HepG2 (cell line): ENCODE measurements at regions not wholly inside any gene's neighbourhood (a gene's known extent, or its start where the extent isn't known, plus 50 kb on each side); places are given as distances from the start of the nearest gene placed in this dataset.

ENCODE experiments used
- ATAC-seq: fragments of 200-7000 bp; cut with Tn5 transposase; 3 replicates; pipeline ENCODE4 v1.9.1; 2020; ENCODE audit warnings: mild to moderate bottlenecking, moderate library complexity
- BruUV-seq: library from RNA; stranded (reverse); fragments of 400-500 nt; replicated peaks from 2 replicates; lab custom pipeline; 2021; lab: Mats Ljungman, UMichigan
- CTCF ChIA-PET: fragments of 300-600 bp; formaldehyde crosslinking; extraction: SDS; loops from one replicate; lab custom pipeline; 2021; ENCODE audit warnings: low total read pairs, inconsistent platforms, low intra/inter-chr PET ratio; lab: Yijun Ruan, JAX
- POLR2A ChIA-PET: fragments of 350-600 bp; sonication (Branson Sonifier 250); formaldehyde crosslinking; loops from one replicate; lab custom pipeline; 2020; ENCODE audit warnings: antibody characterized with exemption, inconsistent platforms; lab: Yijun Ruan, JAX
- DNase-seq: peaks from one replicate; pipeline ENCODE4 v3.0.0-alpha.2; 2015; ENCODE audit warnings: low spot score
- FAIRE-seq: peaks from 3 replicates; lab custom pipeline; 2011; peaks lifted over from hg19 to GRCh38; lab: Jason Lieb, UNC
- H2AFZ ChIP-seq: one replicate; pipeline ENCODE4 v1.6.1; 2011; ENCODE audit warnings: low read length, inconsistent platforms
- H3K27ac ChIP-seq: fragments of 300-600 bp; 3 replicates; pipeline ENCODE4 v1.8.0; 2011; ENCODE audit warnings: mixed run types, mild to moderate bottlenecking, mixed read lengths, low read length, inconsistent platforms; ENCODE audit not compliant: insufficient read depth; ENCODE audit errors: extremely low read length
- H3K27me3 ChIP-seq, 2 experiments: fragments of 200-600 bp in 1 of 2; 2 replicates in 1 of 2; 3 replicates in 1 of 2; pipeline versions ENCODE4 v1.6.0 to v1.8.0; 2011; ENCODE audit warnings: low read length in 2 of 2, mild to moderate bottlenecking in 2 of 2, moderate library complexity in 2 of 2, inconsistent platforms in 1 of 2; ENCODE audit not compliant: insufficient read depth in 2 of 2, control insufficient read depth in 1 of 2
- H3K36me3 ChIP-seq, 2 experiments: fragments of 200-600 bp in 1 of 2; replicated peaks in 1 of 2; 2 replicates in 1 of 2; 3 replicates in 1 of 2; pipeline versions ENCODE4 v1.5.1 to v1.8.0; 2011; ENCODE audit warnings: low read length in 2 of 2, inconsistent platforms in 1 of 2; ENCODE audit not compliant: insufficient read depth in 2 of 2, control insufficient read depth in 1 of 2
- H3K4me1 ChIP-seq: 2 replicates; pipeline ENCODE4 v1.5.1; 2012; ENCODE audit warnings: low read length, inconsistent platforms; ENCODE audit not compliant: insufficient read depth
- H3K4me2 ChIP-seq: 2 replicates; pipeline ENCODE4 v1.6.0; 2011; ENCODE audit warnings: low read depth, low read length, inconsistent platforms
- H3K4me3 ChIP-seq, 3 experiments: fragments of 200-600 bp in 1 of 3; sonication (generic), shearing (Covaris generic) in 1 of 3; replicated peaks in 1 of 3; 2 replicates each; pipeline ENCODE4 v1.5.1; 2011 to 2016; ENCODE audit warnings: low read length in 3 of 3, inconsistent platforms in 2 of 3, low read depth in 2 of 3, mild to moderate bottlenecking in 2 of 3, control low read depth in 1 of 3, mixed read lengths in 1 of 3; ENCODE audit not compliant: insufficient read depth in 1 of 3
- H3K79me2 ChIP-seq: one replicate; pipeline ENCODE4 v1.6.1; 2011; ENCODE audit warnings: low read length, inconsistent platforms; ENCODE audit not compliant: insufficient read depth
- H3K9ac ChIP-seq: 2 replicates; pipeline ENCODE4 v1.6.0; 2011; ENCODE audit warnings: mild to moderate bottlenecking, low read depth, low read length, inconsistent platforms; ENCODE audit not compliant: insufficient read depth
- H3K9me3 ChIP-seq: 2 replicates; pipeline ENCODE4 v1.5.1; 2012; ENCODE audit warnings: mild to moderate bottlenecking, low read length
- H4K20me1 ChIP-seq: 2 replicates; pipeline ENCODE4 v1.6.0; 2011; ENCODE audit warnings: inconsistent platforms, mild to moderate bottlenecking, low read length, moderate library complexity; ENCODE audit not compliant: insufficient read depth
- CBX1 ChIP-seq: IDR thresholded peaks from one replicate; pipeline ENCODE4 v1.6.1; 2016; ENCODE audit warnings: antibody characterized with exemption, low read depth
- KDM2A ChIP-seq: sonication (generic); formaldehyde crosslinking; IDR thresholded peaks from 2 replicates; pipeline ENCODE4 v1.4.0; 2020; ENCODE audit warnings: low read depth, missing genetic modification reagents, borderline replicate concordance
- NBN ChIP-seq: fragments of 450-650 bp; conservative IDR thresholded peaks from 2 replicates; pipeline ENCODE4 v1.6.1; 2017
- PRPF4 ChIP-seq: fragments of 200-400 bp; formaldehyde crosslinking; IDR thresholded peaks from 2 replicates; pipeline ENCODE4 v1.6.1; 2016; ENCODE audit warnings: low read length, low read depth; ENCODE audit not compliant: poor library complexity, severe bottlenecking
- SRSF4 ChIP-seq: fragments of 200-400 bp; formaldehyde crosslinking; IDR thresholded peaks from one replicate; pipeline ENCODE4 v1.6.1; 2018; ENCODE audit warnings: mild to moderate bottlenecking, low read depth, low read length, moderate library complexity; ENCODE audit not compliant: poor library complexity, severe bottlenecking
- TERF1 ChIP-seq: sonication (generic); formaldehyde crosslinking; IDR thresholded peaks from 2 replicates; pipeline ENCODE4 v1.8.0; 2022; ENCODE audit warnings: mild to moderate bottlenecking, missing genetic modification reagents, moderate library complexity
- TP53 ChIP-seq: sonication (generic); formaldehyde crosslinking; conservative IDR thresholded peaks from 2 replicates; pipeline ENCODE4 v1.4.0; 2020; ENCODE audit warnings: missing genetic modification reagents
- TSC22D2 ChIP-seq: sonication (generic); formaldehyde crosslinking; IDR thresholded peaks from 2 replicates; pipeline ENCODE4 v1.5.1; 2020; ENCODE audit warnings: missing genetic modification reagents, mild to moderate bottlenecking, borderline replicate concordance
- ZGPAT ChIP-seq: IDR thresholded peaks from 2 replicates; pipeline ENCODE4 v1.6.1; 2016; ENCODE audit warnings: mild to moderate bottlenecking
- ZMYM2 ChIP-seq: sonication (generic); formaldehyde crosslinking; IDR thresholded peaks from 2 replicates; pipeline ENCODE4 v1.8.0; 2022; ENCODE audit warnings: mild to moderate bottlenecking, missing genetic modification reagents
- ZNF513 ChIP-seq: sonication (generic); formaldehyde crosslinking; conservative IDR thresholded peaks from 2 replicates; pipeline ENCODE4 v1.5.0; 2020; ENCODE audit warnings: missing genetic modification reagents
- ZNF530 ChIP-seq: sonication (generic); formaldehyde crosslinking; IDR thresholded peaks from 2 replicates; pipeline ENCODE4 v1.5.0; 2020; ENCODE audit warnings: low read depth, mild to moderate bottlenecking, missing genetic modification reagents
- ZNF816 ChIP-seq: sonication (generic); formaldehyde crosslinking; IDR thresholded peaks from 2 replicates; pipeline ENCODE4 v1.8.0; 2022; ENCODE audit warnings: missing genetic modification reagents, mild to moderate bottlenecking, borderline replicate concordance
- in situ Hi-C: cut with HindIII; loops from 2 replicates; pipeline ENCODE4 v1.10.0; 2017; ENCODE audit warnings: low pct_unique_long_range_greater_than_20kb; ENCODE audit not compliant: extremely low pct_ligation_motif_present
- intact Hi-C: fragments of 100-400 bp; cut with micrococcal nuclease; formaldehyde crosslinking; loops from one replicate; pipeline ENCODE4 v1.10.0; 2022; ENCODE audit not compliant: unreplicated experiment
- TF ChIP-seq, protein P1 (sequence below): sonication (generic); formaldehyde crosslinking; IDR thresholded peaks from 2 replicates; pipeline ENCODE4 v1.9.0; 2022; ENCODE audit warnings: missing genetic modification reagents, mild to moderate bottlenecking, borderline replicate concordance

DNA sequence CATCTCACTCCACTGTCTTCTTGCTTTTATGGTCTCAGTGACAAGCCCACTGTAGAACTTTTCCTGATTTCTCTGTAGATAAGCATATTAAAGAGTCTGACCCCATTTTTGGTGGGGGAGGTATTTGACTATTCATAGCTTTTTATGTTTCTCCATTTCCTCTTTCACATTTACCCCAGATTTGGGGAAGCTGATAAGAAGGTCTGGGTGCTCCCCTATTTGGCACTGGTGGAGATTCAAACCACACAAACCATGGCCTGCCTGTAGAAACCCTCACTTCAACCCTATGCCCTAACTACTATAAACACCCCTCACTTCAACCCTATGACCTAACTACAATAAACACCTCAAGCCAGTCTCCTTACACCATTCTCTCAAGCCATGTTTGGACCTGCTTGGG, 196.2 kb upstream of the SYNDIG1 start:
- no peak for FAIRE-seq
- ATAC-seq = no peak

More for the DNA sequence above, 196.2 kb upstream of the SYNDIG1 start:
- no TSS peak for BruUV-seq
- in situ Hi-C loops = no loop called here
- DNase-seq = no peak
- H3K4me3 ChIP-seq = no peak overlapping the region
- POLR2A ChIA-PET = no interaction called here
- H3K9me3 ChIP-seq = no peaks in the 10 kb centered on the region
- TF ChIP-seq TERF1 (CRISPR knock-in tag) (no peak), ZNF816 (CRISPR knock-in tag) (no peak), TP53 (CRISPR knock-in tag) (no peak), ZNF513 (no peak), ZNF530 (CRISPR knock-in tag) (no peak), KDM2A (no peak), PRPF4 (no peak), TSC22D2 (CRISPR knock-in tag) (no peak), CBX1 (no peak), ZGPAT (CRISPR knock-in tag) (no peak), SRSF4 (no peak), ZMYM2 (CRISPR knock-in tag) (no peak), NBN (no peak)
- TF ChIP-seq, protein P1, sequence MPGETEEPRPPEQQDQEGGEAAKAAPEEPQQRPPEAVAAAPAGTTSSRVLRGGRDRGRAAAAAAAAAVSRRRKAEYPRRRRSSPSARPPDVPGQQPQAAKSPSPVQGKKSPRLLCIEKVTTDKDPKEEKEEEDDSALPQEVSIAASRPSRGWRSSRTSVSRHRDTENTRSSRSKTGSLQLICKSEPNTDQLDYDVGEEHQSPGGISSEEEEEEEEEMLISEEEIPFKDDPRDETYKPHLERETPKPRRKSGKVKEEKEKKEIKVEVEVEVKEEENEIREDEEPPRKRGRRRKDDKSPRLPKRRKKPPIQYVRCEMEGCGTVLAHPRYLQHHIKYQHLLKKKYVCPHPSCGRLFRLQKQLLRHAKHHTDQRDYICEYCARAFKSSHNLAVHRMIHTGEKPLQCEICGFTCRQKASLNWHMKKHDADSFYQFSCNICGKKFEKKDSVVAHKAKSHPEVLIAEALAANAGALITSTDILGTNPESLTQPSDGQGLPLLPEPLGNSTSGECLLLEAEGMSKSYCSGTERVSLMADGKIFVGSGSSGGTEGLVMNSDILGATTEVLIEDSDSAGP (CRISPR knock-in tag) = no peak
- intact Hi-C loops = no loop called here
- no peak overlapping the region for H3K4me2 ChIP-seq
- H4K20me1 ChIP-seq = no peaks in the 10 kb centered on the region
- H3K27me3 ChIP-seq = no peaks in the 10 kb centered on the region
- H3K27ac ChIP-seq = no peak overlapping the region
- H3K9ac ChIP-seq = no peak overlapping the region
- no peaks in the 10 kb centered on the region for H3K36me3 ChIP-seq
- H3K79me2 ChIP-seq = no peaks in the 10 kb centered on the region
- H3K4me1 ChIP-seq = no peaks in the 10 kb centered on the region
- no peak overlapping the region for H2AFZ ChIP-seq
- CTCF ChIA-PET = no interaction called here
